ENCODE measurements at regions not wholly inside any gene's neighbourhood (a gene's known extent, or its start where the extent isn't known, plus 50 kb on each side); places are given as distances from the start of the nearest gene placed in this dataset.
A peak's percentile ranks its signal among the peaks of the same experiment; 100 is the strongest.

- no peak for TF ChIP-seq POLR2A (IDR thresholded peaks at IDR 0.05; ENCODE audit: low read depth, low read length)
- DNase-seq (ENCODE audit: insufficient read length, low spot score) (no peak), FAIRE-seq (no peak)
These were observed 986.3 kb upstream of the TMEM132C start for GRCh38 chr12:127280393-127281275.

GRCh38 chr12:127282786-127283565 is 984.0 kb upstream of the TMEM132C start:
- no peak for DNase-seq (ENCODE audit: insufficient read length, low spot score)
- no peak for TF ChIP-seq POLR2A (IDR thresholded peaks at IDR 0.05; ENCODE audit: low read depth, low read length)
- FAIRE-seq = no peak

GRCh38 chr12:127284021-127284420 is 982.9 kb upstream of the TMEM132C start:
- TF ChIP-seq POLR2A (IDR thresholded peaks at IDR 0.05; ENCODE audit: low read depth, low read length) = no peak
- FAIRE-seq (no peak), DNase-seq (ENCODE audit: insufficient read length, low spot score) (no peak)

GRCh38 chr12:127284870-127285431 is 982.0 kb upstream of the TMEM132C start:
- FAIRE-seq = no peak
- no peak for TF ChIP-seq POLR2A (IDR thresholded peaks at IDR 0.05; ENCODE audit: low read depth, low read length)
- DNase-seq (ENCODE audit: insufficient read length, low spot score) = peak; percentile 49

- TF ChIP-seq POLR2A (IDR thresholded peaks at IDR 0.05; ENCODE audit: low read depth, low read length) = no peak
- FAIRE-seq (no peak), DNase-seq (ENCODE audit: insufficient read length, low spot score) (no peak)
These were observed 980.7 kb upstream of the TMEM132C start for GRCh38 chr12:127286281-127286680.

GRCh38 chr12:127287256-127287655 is 979.7 kb upstream of the TMEM132C start:
- FAIRE-seq (no peak), DNase-seq (ENCODE audit: insufficient read length, low spot score) (no peak)
- no peak for TF ChIP-seq POLR2A (IDR thresholded peaks at IDR 0.05; ENCODE audit: low read depth, low read length)

- DNase-seq (ENCODE audit: insufficient read length, low spot score) (no peak), FAIRE-seq (no peak)
- TF ChIP-seq POLR2A (IDR thresholded peaks at IDR 0.05; ENCODE audit: low read depth, low read length) = no peak
These were observed 976.7 kb upstream of the TMEM132C start for GRCh38 chr12:127290251-127290650.

- FAIRE-seq (no peak), DNase-seq (ENCODE audit: insufficient read length, low spot score) (no peak)
- no peak for TF ChIP-seq POLR2A (IDR thresholded peaks at IDR 0.05; ENCODE audit: low read depth, low read length)
These were observed 974.2 kb upstream of the TMEM132C start for GRCh38 chr12:127292736-127293135.

GRCh38 chr12:127293507-127294310 is 973.3 kb upstream of the TMEM132C start:
- DNase-seq (ENCODE audit: insufficient read length, low spot score) (peak; percentile 54), FAIRE-seq (no peak)
- no peak for TF ChIP-seq POLR2A (IDR thresholded peaks at IDR 0.05; ENCODE audit: low read depth, low read length)

GRCh38 chr12:127294651-127295210 is 972.2 kb upstream of the TMEM132C start:
- FAIRE-seq = no peak
- TF ChIP-seq POLR2A (IDR thresholded peaks at IDR 0.05; ENCODE audit: low read depth, low read length) = no peak
- DNase-seq (ENCODE audit: insufficient read length, low spot score) = no peak

GRCh38 chr12:127295630-127296029 is 971.3 kb upstream of the TMEM132C start:
- no peak for FAIRE-seq
- DNase-seq (ENCODE audit: insufficient read length, low spot score) = no peak
- no peak for TF ChIP-seq POLR2A (IDR thresholded peaks at IDR 0.05; ENCODE audit: low read depth, low read length)

GRCh38 chr12:127296591-127296990 is 970.4 kb upstream of the TMEM132C start:
- no peak for FAIRE-seq
- DNase-seq (ENCODE audit: insufficient read length, low spot score) = no peak
- TF ChIP-seq POLR2A (IDR thresholded peaks at IDR 0.05; ENCODE audit: low read depth, low read length) = no peak

GRCh38 chr12:127297327-127297726 is 969.6 kb upstream of the TMEM132C start:
- no peak for TF ChIP-seq POLR2A (IDR thresholded peaks at IDR 0.05; ENCODE audit: low read depth, low read length)
- FAIRE-seq = no peak
- DNase-seq (ENCODE audit: insufficient read length, low spot score) = no peak

Measured in H54 (cell line).